ENCODE measurements at regions not wholly inside any gene's neighbourhood (a gene's known extent, or its start where the extent isn't known, plus 50 kb on each side); places are given as distances from the start of the nearest gene placed in this dataset.
"Not testable (repeated sequence)": the region's sequence is repeated elsewhere in the genome, so short reads cannot be mapped to it uniquely, and the experiment has no call there.

DNA sequence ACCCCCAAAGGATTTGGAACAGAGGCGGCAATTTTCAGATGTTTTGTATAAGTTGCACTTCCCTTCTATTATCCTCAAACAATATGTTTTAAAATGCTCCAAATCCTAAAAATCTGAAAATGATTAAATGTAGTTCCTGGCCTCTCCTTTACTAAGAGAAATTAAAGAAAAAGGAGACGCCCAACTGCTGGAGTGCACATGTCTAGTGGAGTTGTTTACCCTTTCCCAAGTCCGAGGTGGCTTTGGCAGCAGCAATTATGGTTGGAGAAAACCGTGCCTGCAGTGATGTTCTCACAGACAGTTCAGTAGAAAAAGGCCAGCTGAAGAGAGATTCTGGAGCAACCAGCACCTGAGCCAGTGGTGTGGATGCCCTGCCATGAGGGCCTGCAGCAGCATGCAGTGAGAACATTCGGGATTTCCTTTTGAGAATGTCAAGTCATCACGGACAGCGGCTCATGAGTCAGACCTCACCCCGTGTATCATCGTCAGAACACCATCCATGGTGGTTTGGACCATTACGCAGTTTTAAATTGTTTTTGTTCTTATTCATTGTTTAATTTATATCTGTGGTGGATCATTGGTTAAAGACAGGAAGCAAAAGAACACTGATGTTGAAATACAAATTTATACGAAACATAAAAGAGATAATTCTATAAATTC, 179.0 kb upstream of the KRR1 start:
- TF ChIP-seq POLR2A (IDR thresholded peaks at IDR 0.05; ENCODE audit: low read length) (no peak), GATA1 (IDR thresholded peaks at IDR 0.05; ENCODE audit: low read depth, low read length) (no peak)
- no peak for DNase-seq

DNA sequence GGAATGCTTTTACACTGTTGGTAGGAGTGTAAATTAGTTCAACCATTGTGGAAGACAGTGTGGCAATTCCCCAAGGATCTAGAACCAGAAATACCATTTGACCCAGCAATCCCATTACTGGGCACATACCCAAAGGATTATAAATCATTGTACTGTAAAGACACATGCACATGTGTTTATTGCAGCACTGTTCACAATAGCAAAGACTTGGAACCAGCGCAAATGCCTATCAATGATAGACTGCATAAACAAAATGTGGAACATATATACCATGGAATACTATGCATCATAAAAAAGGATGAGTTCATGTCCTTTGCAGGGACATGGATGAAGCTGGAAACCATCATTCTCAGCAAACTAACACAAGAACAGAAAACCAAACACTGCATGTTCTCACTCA, 174.8 kb upstream of the KRR1 start:
- not testable (repeated sequence) for DNase-seq

DNA sequence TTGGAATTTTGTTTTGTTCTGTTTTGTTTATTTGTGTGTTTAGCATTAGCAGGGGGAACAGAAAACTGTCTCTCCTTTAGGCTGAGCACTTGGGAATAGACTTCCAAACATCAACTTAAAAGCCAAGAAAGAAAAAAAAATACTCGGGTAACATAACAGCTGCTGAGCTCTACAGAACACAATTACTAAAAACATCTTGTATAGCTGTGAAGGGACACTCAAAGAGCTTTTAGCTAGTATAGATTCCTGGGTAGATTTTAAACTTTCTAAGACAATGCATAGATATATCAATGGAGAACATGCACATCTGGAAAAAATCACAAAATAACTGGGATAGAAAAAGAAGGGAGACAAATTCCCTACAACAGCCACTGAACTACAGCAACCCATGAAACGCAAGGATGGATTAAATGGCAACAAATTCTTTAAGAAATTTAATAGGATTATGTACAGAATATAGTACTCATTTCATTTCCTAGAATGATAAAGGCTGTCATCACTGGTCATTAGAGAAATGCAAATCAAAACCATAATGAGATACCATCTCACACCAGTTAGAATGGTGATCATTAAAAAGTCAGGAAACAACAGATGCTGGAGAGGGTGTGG, 174.3 kb upstream of the KRR1 start:
- TF ChIP-seq GATA1 (IDR thresholded peaks at IDR 0.05; ENCODE audit: low read depth, low read length) (no peak), POLR2A (IDR thresholded peaks at IDR 0.05; ENCODE audit: low read length) (no peak)
- DNase-seq: no peak

DNA sequence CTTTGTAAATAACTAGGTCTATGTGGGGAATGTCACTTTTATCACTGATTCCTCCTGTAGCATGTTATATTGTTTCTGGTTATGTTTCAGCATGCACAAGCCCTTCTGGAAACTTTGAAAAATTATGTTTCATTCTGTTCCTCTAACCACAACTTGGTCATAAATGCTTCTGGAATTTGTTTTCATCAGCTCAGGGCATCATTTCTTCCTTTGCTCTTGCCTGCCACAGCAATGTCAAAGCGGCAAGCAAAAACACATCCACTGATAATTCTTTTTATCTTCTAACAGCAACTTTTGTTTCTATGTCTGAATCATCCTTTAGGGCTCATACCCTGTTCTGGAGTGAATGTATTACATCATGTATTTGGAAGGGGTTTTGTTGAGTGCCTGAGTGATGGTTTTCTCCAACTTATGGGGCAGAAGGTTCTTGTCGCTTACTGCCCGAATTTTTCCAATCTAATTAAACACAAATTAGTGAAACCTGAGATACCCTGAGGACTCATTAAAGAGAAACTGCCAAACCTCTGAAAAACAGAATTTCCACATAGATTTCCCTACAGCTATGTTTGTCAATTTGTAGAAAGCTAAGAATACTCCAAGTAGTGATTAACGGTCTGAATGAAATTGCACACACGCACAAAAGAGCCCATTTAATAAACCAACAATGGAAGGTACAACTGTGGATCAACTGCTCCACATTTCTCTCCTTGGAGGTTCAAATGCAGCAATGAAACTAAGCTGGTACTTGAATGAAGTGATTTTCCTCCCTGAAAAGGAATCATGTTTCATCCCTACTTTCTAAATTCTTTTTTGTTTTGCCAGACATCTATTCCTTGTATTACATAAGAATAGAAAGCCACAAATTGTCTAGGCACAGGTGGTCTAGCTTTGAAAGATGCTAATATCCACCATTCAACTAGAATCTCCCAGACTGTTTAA, 173.5 kb upstream of the KRR1 start:
- TF ChIP-seq GATA1 (IDR thresholded peaks at IDR 0.05; ENCODE audit: low read depth, low read length) (no peak), POLR2A (IDR thresholded peaks at IDR 0.05; ENCODE audit: low read length) (no peak)
- DNase-seq: no peak

DNA sequence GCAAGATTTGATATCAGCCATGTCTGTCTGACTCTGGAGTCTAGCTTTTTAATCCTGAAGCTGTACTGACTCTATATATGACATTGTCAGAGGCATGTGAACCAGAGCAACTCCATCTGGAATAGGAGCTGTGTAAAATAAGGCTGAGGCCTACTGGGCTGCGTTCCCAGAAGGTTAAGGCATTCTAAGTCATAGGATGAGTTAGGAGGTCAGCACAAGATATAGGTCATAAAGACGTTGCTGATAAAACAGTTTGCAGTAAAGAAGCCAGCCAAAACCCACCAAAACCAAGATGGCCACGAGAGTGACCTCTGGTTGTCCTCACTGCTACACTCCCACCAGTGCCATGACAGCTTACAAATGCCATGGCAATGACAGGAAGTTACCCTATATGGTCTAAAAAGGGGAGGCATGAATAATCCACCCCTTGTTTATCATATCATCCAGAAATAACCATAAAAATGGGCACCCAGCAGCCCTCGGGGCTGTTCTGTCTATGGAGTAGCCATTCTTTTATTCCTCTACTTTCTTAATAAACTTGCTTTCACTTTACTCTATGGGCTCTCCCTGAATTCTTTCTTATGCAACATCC, 172.7 kb upstream of the KRR1 start:
- not testable (repeated sequence) for DNase-seq

GRCh38 chr12:75683220-75683619, 171.8 kb upstream of the KRR1 start:
- TF ChIP-seq POLR2A (IDR thresholded peaks at IDR 0.05; ENCODE audit: low read length): no peak
- TF ChIP-seq GATA1 (IDR thresholded peaks at IDR 0.05; ENCODE audit: low read depth, low read length): no peak
- DNase-seq: no peak

DNA sequence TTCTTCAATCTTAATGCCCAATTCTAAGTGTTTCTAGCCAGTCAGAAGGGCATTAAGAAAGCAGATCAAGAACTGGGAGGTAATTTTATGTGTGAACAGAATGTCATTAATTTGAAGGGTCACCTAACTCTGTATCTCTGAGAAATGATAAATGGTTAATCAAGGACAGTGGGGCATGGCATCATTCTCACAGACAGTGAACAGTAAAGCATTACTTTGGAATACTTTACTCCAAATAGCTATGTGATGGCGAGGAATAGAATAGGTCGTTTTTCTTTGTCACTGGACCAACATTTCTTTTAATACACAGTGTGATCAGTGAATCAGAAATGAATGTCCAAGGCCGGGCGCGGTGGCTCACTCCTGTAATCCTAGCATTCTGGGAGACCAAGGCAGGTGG, 166.1 kb upstream of the KRR1 start:
- TF ChIP-seq POLR2A (IDR thresholded peaks at IDR 0.05; ENCODE audit: low read length) (no peak), GATA1 (IDR thresholded peaks at IDR 0.05; ENCODE audit: low read depth, low read length) (no peak)
- DNase-seq: no peak

DNA sequence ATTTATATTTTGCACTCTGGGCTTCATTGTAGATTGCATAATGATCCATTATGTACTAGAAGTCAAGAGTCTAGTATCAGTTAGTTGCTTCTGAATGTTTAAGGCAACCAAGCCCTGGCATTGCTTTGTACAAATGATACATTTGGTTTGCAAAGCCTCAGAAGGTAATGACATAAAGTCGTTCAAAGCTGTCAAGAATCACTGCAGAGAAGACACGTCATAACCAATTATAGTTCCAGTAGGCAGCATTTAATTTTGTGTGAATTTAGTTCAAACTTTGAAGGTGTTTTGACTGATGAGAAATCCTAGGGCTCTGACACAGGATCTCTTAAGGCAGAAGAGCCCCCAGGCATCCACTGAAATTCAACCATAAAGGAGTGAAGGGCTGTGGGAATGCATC, 163.0 kb upstream of the KRR1 start:
- no peak for DNase-seq
- TF ChIP-seq POLR2A (IDR thresholded peaks at IDR 0.05; ENCODE audit: low read length): no peak
- no peak for TF ChIP-seq GATA1 (IDR thresholded peaks at IDR 0.05; ENCODE audit: low read depth, low read length)

DNA sequence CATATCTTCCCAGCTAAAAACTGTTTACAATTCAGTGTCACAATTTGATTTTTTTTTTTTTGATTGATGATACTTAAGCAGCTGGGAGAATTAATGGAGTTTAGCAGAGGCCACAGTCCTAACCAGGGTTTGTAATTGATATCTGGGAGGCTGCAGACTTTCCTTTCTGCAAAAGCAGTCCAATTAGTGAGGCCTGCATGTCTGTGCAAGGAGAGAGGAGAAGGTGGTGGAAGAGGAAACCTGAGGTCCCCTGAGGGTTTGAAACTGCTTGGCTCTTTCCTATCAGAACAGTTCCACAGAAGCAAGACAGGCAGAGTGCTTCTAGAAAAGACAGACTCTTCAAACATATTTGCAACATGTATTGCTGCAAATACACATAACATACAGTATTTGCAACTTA, 160.8 kb upstream of the KRR1 start:
- TF ChIP-seq POLR2A (IDR thresholded peaks at IDR 0.05; ENCODE audit: low read length) (no peak), GATA1 (IDR thresholded peaks at IDR 0.05; ENCODE audit: low read depth, low read length) (no peak)
- DNase-seq: no peak

DNA sequence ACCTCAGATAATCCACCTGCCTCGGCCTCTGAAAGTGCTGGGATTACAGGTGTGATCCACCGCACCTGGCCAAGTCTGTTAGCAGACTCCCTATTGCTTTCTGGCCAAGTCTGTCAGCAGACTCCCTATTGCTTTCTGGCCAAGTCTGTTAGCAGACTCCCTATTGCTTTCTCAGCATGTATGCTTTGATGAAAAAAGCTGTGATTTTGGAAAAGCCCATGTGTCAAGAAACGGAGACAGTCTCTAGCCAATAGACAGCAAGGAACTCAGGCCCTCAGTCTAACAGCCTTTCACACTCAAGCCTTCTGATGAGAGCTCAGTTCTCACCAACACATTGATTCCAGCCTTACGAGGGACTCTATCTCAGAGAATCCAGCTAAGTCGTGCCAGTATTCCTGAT, 158.8 kb upstream of the KRR1 start:
- TF ChIP-seq GATA1 (IDR thresholded peaks at IDR 0.05; ENCODE audit: low read depth, low read length): no peak
- no peak for TF ChIP-seq POLR2A (IDR thresholded peaks at IDR 0.05; ENCODE audit: low read length)
- no peak for DNase-seq

- TF ChIP-seq GATA1 (IDR thresholded peaks at IDR 0.05; ENCODE audit: low read depth, low read length) (no peak), POLR2A (IDR thresholded peaks at IDR 0.05; ENCODE audit: low read length) (no peak)
- DNase-seq: no peak
Measured at GRCh38 chr12:75666939-75667334, 155.5 kb upstream of the KRR1 start.

- DNase-seq: no peak
- no peak for TF ChIP-seq POLR2A (IDR thresholded peaks at IDR 0.05; ENCODE audit: low read length)
- TF ChIP-seq GATA1 (IDR thresholded peaks at IDR 0.05; ENCODE audit: low read depth, low read length): no peak
Measured at GRCh38 chr12:75666126-75666938, 154.9 kb upstream of the KRR1 start.

GRCh38 chr12:75665216-75665615, 153.8 kb upstream of the KRR1 start:
- no peak for DNase-seq
- TF ChIP-seq GATA1 (IDR thresholded peaks at IDR 0.05; ENCODE audit: low read depth, low read length): no peak
- TF ChIP-seq POLR2A (IDR thresholded peaks at IDR 0.05; ENCODE audit: low read length): no peak
